ENCODE measurements at regions not wholly inside any gene's neighbourhood (a gene's known extent, or its start where the extent isn't known, plus 50 kb on each side); places are given as distances from the start of the nearest gene placed in this dataset.

DNA sequence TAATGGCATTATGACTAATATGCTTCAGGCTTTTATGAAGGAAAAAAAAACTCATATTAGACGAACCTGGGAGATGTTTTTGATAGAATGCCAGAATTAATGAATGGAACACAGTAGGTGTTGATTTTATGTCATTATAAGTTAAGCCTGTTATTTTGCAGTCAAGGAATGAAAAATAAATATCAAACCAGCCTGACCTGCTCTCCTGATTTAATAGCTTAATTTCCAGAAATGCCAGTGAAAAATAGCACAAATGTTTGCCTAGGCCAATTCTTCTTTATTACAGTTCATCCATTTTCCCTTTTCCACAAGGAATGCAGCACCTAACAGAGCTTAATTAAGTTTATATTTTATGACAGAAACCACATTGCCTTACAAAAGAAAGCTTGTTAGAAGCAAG is 292.0 kb downstream of the TBL1XR1 start:
- TF ChIP-seq CTCF (optimal IDR thresholded peaks at IDR 0.05 in 1 of 3, IDR thresholded peaks at IDR 0.05 in 1 of 3, conservative IDR thresholded peaks at IDR 0.05 in 1 of 3; ENCODE audit: extremely low read depth in 1 of 3, insufficient read depth in 2 of 3, low read length in 3 of 3) = no peak
- no peak for TF ChIP-seq EZH2 (IDR thresholded peaks at IDR 0.05; ENCODE audit: low read length)
